HepG2 (cell line): ENCODE measurements at regions not wholly inside any gene's neighbourhood (a gene's known extent, or its start where the extent isn't known, plus 50 kb on each side); places are given as distances from the start of the nearest gene placed in this dataset.

Experiments used
- ATF3 ChIP-seq: sonication (generic); formaldehyde crosslinking; IDR thresholded peaks from 2 replicates; pipeline ENCODE4 v1.4.0; 2020; ENCODE audit warnings: missing genetic modification reagents
- CENPT ChIP-seq: sonication (generic); formaldehyde crosslinking; IDR thresholded peaks from 2 replicates; pipeline ENCODE4 v1.8.0; 2022; ENCODE audit warnings: low read depth, mild to moderate bottlenecking, moderate library complexity, missing genetic modification reagents
- GABPA ChIP-seq, 2 experiments: IDR thresholded peaks; 2 replicates each; pipeline ENCODE4 v1.6.1; 2011 to 2016; ENCODE audit warnings: low read depth in 2 of 2, low read length in 1 of 2, missing biosample characterization in 1 of 2, missing genetic modification characterization in 1 of 2
- GMEB2 ChIP-seq: IDR thresholded peaks from 2 replicates; pipeline ENCODE4 v1.6.1; 2016; ENCODE audit warnings: missing biosample characterization, missing genetic modification reagents, low read depth
- MEF2D ChIP-seq: sonication (generic); formaldehyde crosslinking; IDR thresholded peaks from 2 replicates; pipeline ENCODE4 v1.5.1; 2020; ENCODE audit warnings: mild to moderate bottlenecking, missing genetic modification reagents
- NFE2L2 ChIP-seq: fragments of 150-350 bp; IDR thresholded peaks from 2 replicates; pipeline ENCODE4 v1.6.1; 2014; ENCODE audit warnings: low read length
- SRF ChIP-seq: IDR thresholded peaks from 2 replicates; pipeline ENCODE4 v1.6.1; 2011; ENCODE audit warnings: mild to moderate bottlenecking, low read depth, low read length, moderate library complexity
- ZNF746 ChIP-seq: sonication (generic); formaldehyde crosslinking; IDR thresholded peaks from 2 replicates; pipeline ENCODE4 v1.8.0; 2022; ENCODE audit warnings: mild to moderate bottlenecking, missing genetic modification reagents
- ZNF749 ChIP-seq: sonication (generic); formaldehyde crosslinking; IDR thresholded peaks from 2 replicates; pipeline ENCODE4 v1.8.0; 2022; ENCODE audit warnings: mild to moderate bottlenecking, missing genetic modification reagents, moderate library complexity, borderline replicate concordance
- ZNF776 ChIP-seq: sonication (generic); formaldehyde crosslinking; IDR thresholded peaks from 2 replicates; pipeline ENCODE4 v1.4.0; 2020; ENCODE audit warnings: mild to moderate bottlenecking, missing genetic modification reagents
- TF ChIP-seq, protein P1 (sequence below): sonication (generic); formaldehyde crosslinking; IDR thresholded peaks from 2 replicates; pipeline ENCODE4 v1.4.0; 2020; ENCODE audit warnings: missing genetic modification reagents

- TF ChIP-seq, protein P1, sequence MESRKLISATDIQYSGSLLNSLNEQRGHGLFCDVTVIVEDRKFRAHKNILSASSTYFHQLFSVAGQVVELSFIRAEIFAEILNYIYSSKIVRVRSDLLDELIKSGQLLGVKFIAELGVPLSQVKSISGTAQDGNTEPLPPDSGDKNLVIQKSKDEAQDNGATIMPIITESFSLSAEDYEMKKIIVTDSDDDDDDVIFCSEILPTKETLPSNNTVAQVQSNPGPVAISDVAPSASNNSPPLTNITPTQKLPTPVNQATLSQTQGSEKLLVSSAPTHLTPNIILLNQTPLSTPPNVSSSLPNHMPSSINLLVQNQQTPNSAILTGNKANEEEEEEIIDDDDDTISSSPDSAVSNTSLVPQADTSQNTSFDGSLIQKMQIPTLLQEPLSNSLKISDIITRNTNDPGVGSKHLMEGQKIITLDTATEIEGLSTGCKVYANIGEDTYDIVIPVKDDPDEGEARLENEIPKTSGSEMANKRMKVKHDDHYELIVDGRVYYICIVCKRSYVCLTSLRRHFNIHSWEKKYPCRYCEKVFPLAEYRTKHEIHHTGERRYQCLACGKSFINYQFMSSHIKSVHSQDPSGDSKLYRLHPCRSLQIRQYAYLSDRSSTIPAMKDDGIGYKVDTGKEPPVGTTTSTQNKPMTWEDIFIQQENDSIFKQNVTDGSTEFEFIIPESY (CRISPR knock-in tag), result no peak
- TF ChIP-seq CENPT, result no peak
- no peak for TF ChIP-seq GABPA (IDR thresholded peaks at IDR 0.05; ENCODE audit: low read depth, low read length)
- TF ChIP-seq GABPA (CRISPR knock-in tag; IDR thresholded peaks at IDR 0.05; ENCODE audit: low read depth), result no peak
- TF ChIP-seq ATF3, result no peak
- TF ChIP-seq MEF2D (CRISPR knock-in tag), result no peak
- no peak for TF ChIP-seq ZNF776 (CRISPR knock-in tag)
- TF ChIP-seq NFE2L2, result no peak
- no peak for TF ChIP-seq ZNF746
- TF ChIP-seq SRF, result no peak
- no peak for TF ChIP-seq GMEB2 (CRISPR knock-in tag)
- TF ChIP-seq ZNF749, result no peak
Measured at GRCh38 chr5:106610041-106610440, 1060.7 kb downstream of the EFNA5 start.
